Activated CD8-positive, alpha-beta T cell treated with anti-CD3 and anti-CD28 coated beads, Interleukin-2, amount 10 ng/mL, durations not matched to agents 7 days and 5 days (primary cell): ENCODE measurements at regions not wholly inside any gene's neighbourhood (a gene's known extent, or its start where the extent isn't known, plus 50 kb on each side); places are given as distances from the start of the nearest gene placed in this dataset.

ENCODE experiments used
- ATAC-seq: fragments of 150-1000 bp; cut with Tn5 transposase; one replicate; pipeline ENCODE4 v1.10.0; 2021; ENCODE audit warnings: moderate library complexity
- CTCF ChIA-PET: fragments of 350-600 bp; sonication (Branson Sonifier 250); formaldehyde crosslinking; loops from one replicate; lab custom pipeline; 2021; ENCODE audit warnings: antibody characterized with exemption; lab: Charles Lee
- POLR2A ChIA-PET: fragments of 350-600 bp; sonication (Branson Sonifier 250); formaldehyde crosslinking; loops from one replicate; lab custom pipeline; 2021; ENCODE audit warnings: antibody characterized with exemption; lab: Charles Lee
- DNase-seq: peaks from one replicate; pipeline ENCODE4 v3.0.0-alpha.2; 2020
- H3K27ac Mint-ChIP-seq: one replicate; pipeline ENCODE4 v1.8.0; 2021; ENCODE audit warnings: mild to moderate bottlenecking, mixed read lengths
- H3K27me3 Mint-ChIP-seq: one replicate; pipeline ENCODE4 v1.8.0; 2021; ENCODE audit warnings: low read depth, mixed read lengths
- H3K36me3 Mint-ChIP-seq: one replicate; pipeline ENCODE4 v1.8.0; 2021; ENCODE audit warnings: low read depth, mixed read lengths
- H3K4me1 Mint-ChIP-seq: one replicate; pipeline ENCODE4 v1.8.0; 2021; ENCODE audit warnings: low read depth, mixed read lengths
- H3K4me3 Mint-ChIP-seq: one replicate; pipeline ENCODE4 v1.8.0; 2021; ENCODE audit warnings: mild to moderate bottlenecking, mixed read lengths
- H3K9me3 Mint-ChIP-seq: one replicate; pipeline ENCODE4 v1.8.0; 2022; ENCODE audit warnings: mixed read lengths; ENCODE audit not compliant: insufficient read depth

GRCh38 chrX:4932790-4933189 is 1219.3 kb upstream of the PRKX start:
- Mint-ChIP-seq H3K27ac (no peak overlapping the region), H3K36me3 (no peaks in the 10 kb centered on the region), H3K27me3 (no peaks in the 10 kb centered on the region), H3K9me3 (no peaks in the 10 kb centered on the region), H3K4me3 (no peak overlapping the region), H3K4me1 (no peaks in the 10 kb centered on the region)
- POLR2A ChIA-PET, result interaction anchor here (0.8 kb wide), 1 partner anchor 14 kb away, joined by 3 read pairs; no protein-coding TSS in a partner anchor
- DNase-seq (no peak), ATAC-seq (no peak)
- CTCF ChIA-PET, result no interaction called here

- no peaks in the 10 kb centered on the region for H3K36me3 Mint-ChIP-seq
- H3K27me3 Mint-ChIP-seq, result no peaks in the 10 kb centered on the region
- POLR2A ChIA-PET, result no interaction called here
- no peak overlapping the region for H3K4me3 Mint-ChIP-seq
- DNase-seq, result no peak
- CTCF ChIA-PET, result no interaction called here
- H3K27ac Mint-ChIP-seq, result no peak overlapping the region
- no peaks in the 10 kb centered on the region for H3K4me1 Mint-ChIP-seq
- no peak for ATAC-seq
- H3K9me3 Mint-ChIP-seq, result no peaks in the 10 kb centered on the region
Observed at GRCh38 chrX:4930426-4930825, 1217.0 kb upstream of the PRKX start.

GRCh38 chrX:4925911-4926310 is 1212.5 kb upstream of the PRKX start:
- H3K4me1 Mint-ChIP-seq, result no peaks in the 10 kb centered on the region
- H3K4me3 Mint-ChIP-seq, result no peak overlapping the region
- H3K36me3 Mint-ChIP-seq, result no peaks in the 10 kb centered on the region
- DNase-seq (no peak), ATAC-seq (no peak)
- no peaks in the 10 kb centered on the region for H3K9me3 Mint-ChIP-seq
- CTCF ChIA-PET, result no interaction called here
- POLR2A ChIA-PET, result no interaction called here
- H3K27me3 Mint-ChIP-seq, result no peaks in the 10 kb centered on the region
- H3K27ac Mint-ChIP-seq, result no peak overlapping the region

GRCh38 chrX:4909348-4909747 is 1195.9 kb upstream of the PRKX start:
- Mint-ChIP-seq H3K4me3 (no peak overlapping the region), H3K27ac (no peak overlapping the region), H3K9me3 (peaks cover 5% of the 10 kb centered on the region), H3K27me3 (no peaks in the 10 kb centered on the region), H3K36me3 (no peaks in the 10 kb centered on the region), H3K4me1 (no peaks in the 10 kb centered on the region)
- ChIA-PET CTCF (no interaction called here), POLR2A (no interaction called here)
- ATAC-seq (no peak), DNase-seq (no peak)

- Mint-ChIP-seq H3K9me3 (no peaks in the 10 kb centered on the region), H3K27ac (no peak overlapping the region), H3K4me3 (no peak overlapping the region), H3K27me3 (no peaks in the 10 kb centered on the region), H3K36me3 (no peaks in the 10 kb centered on the region), H3K4me1 (no peaks in the 10 kb centered on the region)
- ATAC-seq (no peak), DNase-seq (no peak)
- CTCF ChIA-PET, result no interaction called here
- POLR2A ChIA-PET, result no interaction called here
Observed at GRCh38 chrX:4905576-4905975, 1192.1 kb upstream of the PRKX start.

GRCh38 chrX:4881277-4881676 is 1167.8 kb upstream of the PRKX start:
- Mint-ChIP-seq H3K4me1 (no peaks in the 10 kb centered on the region), H3K9me3 (no peaks in the 10 kb centered on the region), H3K36me3 (no peaks in the 10 kb centered on the region), H3K27me3 (no peaks in the 10 kb centered on the region), H3K27ac (no peak overlapping the region), H3K4me3 (no peak overlapping the region)
- ATAC-seq (no peak), DNase-seq (no peak)
- ChIA-PET CTCF (no interaction called here), POLR2A (no interaction called here)

- Mint-ChIP-seq H3K4me1 (no peaks in the 10 kb centered on the region), H3K36me3 (no peaks in the 10 kb centered on the region), H3K27me3 (no peaks in the 10 kb centered on the region), H3K27ac (no peak overlapping the region), H3K4me3 (no peak overlapping the region), H3K9me3 (no peaks in the 10 kb centered on the region)
- ATAC-seq (no peak), DNase-seq (no peak)
- CTCF ChIA-PET, result no interaction called here
- POLR2A ChIA-PET, result no interaction called here
Observed at GRCh38 chrX:4878640-4879039, 1165.2 kb upstream of the PRKX start.

- no peak for DNase-seq
- no peak overlapping the region for H3K4me3 Mint-ChIP-seq
- no peak overlapping the region for H3K27ac Mint-ChIP-seq
- no peaks in the 10 kb centered on the region for H3K4me1 Mint-ChIP-seq
- no peaks in the 10 kb centered on the region for H3K9me3 Mint-ChIP-seq
- no peaks in the 10 kb centered on the region for H3K36me3 Mint-ChIP-seq
- POLR2A ChIA-PET, result no interaction called here
- ATAC-seq, result no peak
- CTCF ChIA-PET, result no interaction called here
- H3K27me3 Mint-ChIP-seq, result no peaks in the 10 kb centered on the region
Observed at GRCh38 chrX:4876268-4876667, 1162.8 kb upstream of the PRKX start.

GRCh38 chrX:4851534-4851933 is 1138.1 kb upstream of the PRKX start:
- H3K4me3 Mint-ChIP-seq, result no peak overlapping the region
- no peaks in the 10 kb centered on the region for H3K9me3 Mint-ChIP-seq
- H3K27ac Mint-ChIP-seq, result no peak overlapping the region
- ChIA-PET POLR2A (no interaction called here), CTCF (no interaction called here)
- DNase-seq (no peak), ATAC-seq (no peak)
- H3K27me3 Mint-ChIP-seq, result no peaks in the 10 kb centered on the region
- no peaks in the 10 kb centered on the region for H3K36me3 Mint-ChIP-seq
- no peaks in the 10 kb centered on the region for H3K4me1 Mint-ChIP-seq

GRCh38 chrX:4850312-4850711 is 1136.9 kb upstream of the PRKX start:
- H3K4me3 Mint-ChIP-seq, result no peak overlapping the region
- H3K9me3 Mint-ChIP-seq, result no peaks in the 10 kb centered on the region

GRCh38 chrX:4844376-4844775 is 1130.9 kb upstream of the PRKX start:
- H3K4me3 Mint-ChIP-seq, result no peak overlapping the region
- no peak for DNase-seq
- ChIA-PET CTCF (no interaction called here), POLR2A (no interaction called here)
- H3K9me3 Mint-ChIP-seq, result no peaks in the 10 kb centered on the region
- no peaks in the 10 kb centered on the region for H3K27me3 Mint-ChIP-seq
- H3K4me1 Mint-ChIP-seq, result no peaks in the 10 kb centered on the region
- ATAC-seq, result no peak
- no peak overlapping the region for H3K27ac Mint-ChIP-seq
- no peaks in the 10 kb centered on the region for H3K36me3 Mint-ChIP-seq

More at GRCh38 chrX:4850312-4850711, 1136.9 kb upstream of the PRKX start:
- ATAC-seq (no peak), DNase-seq (no peak)
- Mint-ChIP-seq H3K27ac (no peak overlapping the region), H3K4me1 (no peaks in the 10 kb centered on the region), H3K36me3 (no peaks in the 10 kb centered on the region), H3K27me3 (no peaks in the 10 kb centered on the region)
- CTCF ChIA-PET, result no interaction called here
- POLR2A ChIA-PET, result no interaction called here

- no peak for DNase-seq
- Mint-ChIP-seq H3K9me3 (no peaks in the 10 kb centered on the region), H3K27me3 (no peaks in the 10 kb centered on the region), H3K27ac (no peak overlapping the region), H3K4me1 (no peaks in the 10 kb centered on the region), H3K36me3 (no peaks in the 10 kb centered on the region), H3K4me3 (no peak overlapping the region)
- CTCF ChIA-PET, result no interaction called here
- POLR2A ChIA-PET, result no interaction called here
- no peak for ATAC-seq
Observed at GRCh38 chrX:4841216-4841745, 1127.8 kb upstream of the PRKX start.

GRCh38 chrX:4831574-4831973 is 1118.1 kb upstream of the PRKX start:
- Mint-ChIP-seq H3K27ac (no peak overlapping the region), H3K4me3 (no peak overlapping the region), H3K36me3 (no peaks in the 10 kb centered on the region), H3K27me3 (no peaks in the 10 kb centered on the region), H3K4me1 (no peaks in the 10 kb centered on the region), H3K9me3 (peaks cover 5% of the 10 kb centered on the region)
- DNase-seq (no peak), ATAC-seq (no peak)
- ChIA-PET CTCF (no interaction called here), POLR2A (no interaction called here)
